Cardiac muscle cell (in vitro differentiated cells and primary cell): ENCODE measurements at regions not wholly inside any gene's neighbourhood (a gene's known extent, or its start where the extent isn't known, plus 50 kb on each side); places are given as distances from the start of the nearest gene placed in this dataset.
A peak's percentile ranks its signal among the peaks of the same experiment; 100 is the strongest.

Experiments
- DNase-seq, 2 donors: peaks; one replicate each; pipeline versions ENCODE4 v3.0.0 to v3.0.0-alpha.2; 2010 to 2017; ENCODE audit warnings: low read depth in 1 of 2, low spot score in 1 of 2
- H3K27ac ChIP-seq: fragments of 200-600 bp; sonication (generic); 2 replicates; pipeline ENCODE4 v1.5.1; 2016
- H3K27me3 ChIP-seq: fragments of 200-600 bp; sonication (generic); 2 replicates; pipeline ENCODE4 v1.6.0; 2016; ENCODE audit warnings: control low read depth
- H3K36me3 ChIP-seq: fragments of 200-600 bp; sonication (generic); 2 replicates; pipeline ENCODE4 v1.5.1; 2016; ENCODE audit warnings: control low read depth
- H3K4me1 ChIP-seq: fragments of 200-600 bp; sonication (generic); 2 replicates; pipeline ENCODE4 v1.8.1; 2017; ENCODE audit warnings: low read depth, mild to moderate bottlenecking, mixed run types
- H3K4me3 ChIP-seq: fragments of 200-600 bp; sonication (generic); 2 replicates; pipeline ENCODE4 v1.5.1; 2016; ENCODE audit warnings: mild to moderate bottlenecking
- H3K9me3 ChIP-seq: fragments of 200-600 bp; sonication (generic); 2 replicates; pipeline ENCODE4 v1.5.1; 2017; ENCODE audit warnings: low read depth, mild to moderate bottlenecking, control low read depth
- TF ChIP-seq, protein P1 (sequence below): IDR thresholded peaks from 2 replicates; pipeline ENCODE4 v1.5.1; 2012; ENCODE audit warnings: low read depth, mild to moderate bottlenecking, low read length

DNA sequence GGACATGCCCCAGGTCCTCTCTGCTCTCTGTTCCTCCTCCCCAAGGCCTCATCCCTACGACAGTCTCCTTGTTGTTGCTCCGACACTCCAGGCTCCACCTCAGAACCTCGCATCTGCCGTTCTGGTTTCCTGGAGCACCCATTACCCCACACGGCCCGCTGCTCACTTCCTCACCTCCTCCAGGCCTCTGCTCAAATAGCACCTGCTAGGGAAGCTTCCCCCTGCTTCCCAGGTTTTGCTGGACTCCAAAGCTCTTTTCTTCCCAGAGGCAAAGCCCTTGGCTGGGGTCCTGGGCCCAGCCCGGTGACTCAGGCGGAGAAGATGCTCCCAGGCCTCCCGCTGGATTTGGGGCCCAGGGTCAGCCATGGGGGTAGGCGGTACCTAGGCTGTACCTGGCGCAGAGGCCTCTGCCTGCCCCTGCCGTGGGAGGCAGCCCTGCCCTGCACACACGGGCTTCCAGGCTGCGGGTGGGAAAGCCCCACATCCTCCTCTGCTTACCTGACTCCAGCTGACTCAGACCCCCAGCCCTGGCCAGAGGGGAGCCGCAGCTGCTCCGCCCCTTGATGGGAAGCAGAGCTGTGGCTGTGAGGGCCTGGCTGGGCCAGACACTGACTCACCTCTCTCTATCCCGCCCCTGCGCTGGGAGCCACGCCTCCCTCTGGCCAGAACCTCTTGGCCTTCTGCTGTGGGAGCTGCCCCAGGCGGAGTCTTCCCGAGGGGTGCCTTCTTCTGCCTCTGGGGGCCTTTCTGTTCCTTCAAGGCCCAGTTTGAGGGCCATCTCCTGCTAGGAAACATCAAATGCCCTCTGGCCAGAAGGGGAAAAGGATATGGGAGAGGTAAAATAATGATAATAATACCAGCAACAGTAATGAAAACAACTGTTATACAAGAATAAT, 130.5 kb downstream of the CEBPB start:
- DNase-seq, result peak; percentile 85 to 94
- no peaks in the 10 kb centered on the region for H3K36me3 ChIP-seq
- no peaks in the 10 kb centered on the region for H3K9me3 ChIP-seq
- peak overlapping the region; percentile 68 for H3K27ac ChIP-seq
- TF ChIP-seq, protein P1, sequence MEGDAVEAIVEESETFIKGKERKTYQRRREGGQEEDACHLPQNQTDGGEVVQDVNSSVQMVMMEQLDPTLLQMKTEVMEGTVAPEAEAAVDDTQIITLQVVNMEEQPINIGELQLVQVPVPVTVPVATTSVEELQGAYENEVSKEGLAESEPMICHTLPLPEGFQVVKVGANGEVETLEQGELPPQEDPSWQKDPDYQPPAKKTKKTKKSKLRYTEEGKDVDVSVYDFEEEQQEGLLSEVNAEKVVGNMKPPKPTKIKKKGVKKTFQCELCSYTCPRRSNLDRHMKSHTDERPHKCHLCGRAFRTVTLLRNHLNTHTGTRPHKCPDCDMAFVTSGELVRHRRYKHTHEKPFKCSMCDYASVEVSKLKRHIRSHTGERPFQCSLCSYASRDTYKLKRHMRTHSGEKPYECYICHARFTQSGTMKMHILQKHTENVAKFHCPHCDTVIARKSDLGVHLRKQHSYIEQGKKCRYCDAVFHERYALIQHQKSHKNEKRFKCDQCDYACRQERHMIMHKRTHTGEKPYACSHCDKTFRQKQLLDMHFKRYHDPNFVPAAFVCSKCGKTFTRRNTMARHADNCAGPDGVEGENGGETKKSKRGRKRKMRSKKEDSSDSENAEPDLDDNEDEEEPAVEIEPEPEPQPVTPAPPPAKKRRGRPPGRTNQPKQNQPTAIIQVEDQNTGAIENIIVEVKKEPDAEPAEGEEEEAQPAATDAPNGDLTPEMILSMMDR, result no peak
- H3K4me3 ChIP-seq, result no peak overlapping the region
- no peaks in the 10 kb centered on the region for H3K27me3 ChIP-seq
- H3K4me1 ChIP-seq, result peaks cover 16% of the 10 kb centered on the region

DNA sequence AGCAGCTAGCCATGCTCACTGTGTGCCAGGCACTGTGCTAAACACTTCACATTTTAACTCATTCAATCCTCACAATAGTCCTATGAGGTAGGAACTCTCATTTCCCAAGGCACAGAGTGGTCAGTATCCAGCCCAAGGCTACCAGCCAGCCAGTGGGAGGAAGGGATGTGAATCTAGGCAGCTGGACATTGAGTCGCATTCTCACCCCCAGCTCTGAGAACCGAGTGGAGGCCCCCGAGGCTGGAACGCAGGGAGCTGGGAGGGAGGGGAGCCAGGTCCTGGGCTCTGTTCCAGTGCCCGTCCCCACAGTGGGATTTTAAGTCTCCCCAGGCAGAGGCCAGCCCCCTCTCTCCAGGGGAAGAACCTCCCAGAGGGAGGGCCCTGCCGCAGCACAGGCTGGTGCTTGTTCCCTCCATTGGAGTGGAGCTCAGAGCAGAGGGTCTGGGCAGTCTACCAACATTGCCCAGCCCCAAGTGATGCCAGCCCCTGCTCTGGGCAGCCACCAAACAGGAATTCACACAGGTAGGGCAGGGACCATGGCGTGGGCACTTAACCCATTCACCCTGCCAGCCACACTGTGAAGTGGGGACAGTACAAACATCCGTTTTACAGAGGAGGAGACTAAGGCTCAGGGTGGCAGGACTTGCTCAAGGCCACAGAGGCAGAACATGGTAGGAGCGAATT, 131.3 kb downstream of the CEBPB start:
- DNase-seq, result peak in 1 of 2 donors; percentile 80
- H3K9me3 ChIP-seq, result no peaks in the 10 kb centered on the region
- no peak overlapping the region for H3K4me3 ChIP-seq
- peak overlapping the region; percentile 49 for H3K27ac ChIP-seq
- no peaks in the 10 kb centered on the region for H3K27me3 ChIP-seq
- TF ChIP-seq, protein P1, result no peak
- H3K36me3 ChIP-seq, result no peaks in the 10 kb centered on the region
- H3K4me1 ChIP-seq, result peaks cover 15% of the 10 kb centered on the region

DNA sequence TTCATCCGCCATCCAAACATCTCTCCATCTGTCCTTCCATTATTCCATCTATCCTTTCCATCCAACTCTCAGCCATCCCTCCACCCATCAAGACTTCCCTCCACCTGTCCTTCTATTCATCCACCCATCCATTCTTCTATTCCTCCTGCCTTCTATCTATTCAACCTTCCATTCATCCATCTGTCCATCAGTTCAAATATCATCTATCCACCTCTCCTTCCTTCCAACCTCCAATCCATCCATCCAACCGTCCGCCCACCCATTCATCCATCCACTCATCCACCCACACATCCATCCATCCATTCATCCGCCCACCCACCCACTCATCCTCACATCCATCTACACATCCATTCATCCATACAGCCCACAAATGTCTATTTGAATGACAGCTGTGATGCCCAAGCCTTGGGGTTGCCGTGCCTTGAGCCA, 132.1 kb downstream of the CEBPB start:
- Histone ChIP-seq H3K27ac (no peak overlapping the region), H3K4me3 (no peak overlapping the region), H3K27me3 (no peaks in the 10 kb centered on the region), H3K9me3 (no peaks in the 10 kb centered on the region), H3K36me3 (no peaks in the 10 kb centered on the region), H3K4me1 (peaks cover 10% of the 10 kb centered on the region)
- TF ChIP-seq, protein P1, result no peak
- no peak for DNase-seq

DNA sequence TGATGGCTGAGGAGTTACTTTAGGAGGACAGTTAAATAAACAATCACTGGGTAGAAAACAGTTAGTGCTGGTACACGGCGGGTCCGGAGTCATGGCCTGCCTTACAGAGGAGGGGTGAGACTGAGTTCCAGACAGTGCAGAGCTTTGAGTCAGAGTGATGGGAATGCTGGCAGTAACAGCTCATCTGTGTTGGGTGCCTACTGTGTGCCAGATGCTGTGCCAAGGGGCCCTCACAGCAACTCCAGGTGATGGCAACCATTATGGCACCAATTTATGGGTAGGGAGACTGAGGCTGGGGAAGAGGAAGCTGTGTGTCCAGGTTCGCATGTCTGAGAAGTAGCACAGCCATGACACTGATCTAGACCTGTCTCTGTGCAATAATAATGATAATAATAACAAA, 132.6 kb downstream of the CEBPB start:
- no peaks in the 10 kb centered on the region for H3K9me3 ChIP-seq
- TF ChIP-seq, protein P1, result no peak
- peaks cover 8% of the 10 kb centered on the region for H3K4me1 ChIP-seq
- no peak overlapping the region for H3K4me3 ChIP-seq
- no peak for DNase-seq
- H3K27me3 ChIP-seq, result no peaks in the 10 kb centered on the region
- H3K36me3 ChIP-seq, result no peaks in the 10 kb centered on the region
- no peak overlapping the region for H3K27ac ChIP-seq

DNA sequence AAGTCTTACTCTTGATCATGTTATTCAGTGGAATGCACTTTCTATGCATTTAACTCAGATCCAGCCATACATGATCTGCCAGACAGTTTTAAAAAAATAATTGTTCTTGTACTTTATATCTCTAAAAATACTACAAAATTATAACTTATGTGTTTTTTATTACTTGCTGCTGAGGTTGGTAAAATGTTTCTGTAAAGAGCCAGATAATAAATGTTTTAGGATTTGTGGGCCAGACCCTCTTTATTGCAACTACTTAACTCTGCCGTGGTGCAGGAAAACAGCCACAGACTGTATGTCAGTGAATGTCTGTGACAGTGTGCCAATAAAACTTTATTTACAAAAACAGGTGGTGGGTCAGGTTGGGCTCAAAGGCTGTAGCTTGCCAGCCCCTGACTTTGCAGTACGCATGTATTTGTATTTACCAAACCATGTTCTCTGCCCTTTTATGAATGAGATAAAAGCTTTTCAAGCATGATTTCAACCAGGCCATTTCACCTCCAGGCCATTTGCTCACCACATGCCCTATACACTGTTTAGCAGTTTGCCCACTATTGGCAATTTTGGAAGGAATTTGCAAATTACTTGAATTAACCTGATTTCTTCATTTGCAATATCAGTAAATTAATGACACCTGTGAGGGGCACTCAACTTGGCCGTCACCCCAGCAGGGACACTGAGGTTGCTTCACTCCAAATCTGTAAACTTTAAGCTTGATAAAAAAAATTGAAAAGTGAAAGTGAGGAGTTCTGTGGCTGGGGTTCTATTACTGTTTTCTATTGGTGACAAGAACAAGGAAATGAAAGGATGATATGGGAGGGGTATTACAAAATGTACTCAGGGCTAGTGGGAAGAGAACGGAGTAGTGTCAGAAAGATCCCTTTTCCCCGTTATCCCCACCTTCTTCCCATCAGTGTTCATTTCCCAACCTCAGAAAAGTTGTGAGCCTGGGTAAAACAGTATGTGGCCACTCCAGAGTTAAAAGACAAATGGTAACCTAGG, 133.4 kb downstream of the CEBPB start:
- no peak for DNase-seq
- Histone ChIP-seq H3K9me3 (no peaks in the 10 kb centered on the region), H3K4me1 (peaks cover 8% of the 10 kb centered on the region), H3K27me3 (no peaks in the 10 kb centered on the region), H3K4me3 (no peak overlapping the region), H3K27ac (no peak overlapping the region), H3K36me3 (no peaks in the 10 kb centered on the region)
- TF ChIP-seq, protein P1, result no peak
